ENCODE measurements at regions not wholly inside any gene's neighbourhood (a gene's known extent, or its start where the extent isn't known, plus 50 kb on each side); places are given as distances from the start of the nearest gene placed in this dataset.

GRCh38 chr2:66031236-66031635 lies 403.7 kb upstream of the MEIS1 start:
- TF ChIP-seq POLR2A (IDR thresholded peaks at IDR 0.05) (no peak), POLR2AphosphoS5 (IDR thresholded peaks at IDR 0.05) (no peak), CTCF (IDR thresholded peaks at IDR 0.05) (no peak), EP300 (IDR thresholded peaks at IDR 0.05; ENCODE audit: low read depth) (no peak)
- no peaks in the 10 kb centered on the region for H3K27me3 ChIP-seq
- no peaks in the 10 kb centered on the region for H3K4me1 ChIP-seq
- WGBS, 2 donors (ENCODE audit: low coverage in 1 of 2), result 69 to 82% methylated on average over 2 to 4 of the region's 4 CpGs
- in situ Hi-C loops (cut with MboI; ENCODE audit: low pct_ligation_motif_present in 1 of 4, low pct_unique_long_range_greater_than_20kb in 1 of 4, low sequenced_read_pairs in 3 of 4) (no loop called here), intact Hi-C loops (cut with DNase I; ENCODE audit: low total_unique reads) (no loop called here)
- H3K4me3 ChIP-seq, result no peak overlapping the region
- no peak overlapping the region for H3K27ac ChIP-seq
- H3K36me3 ChIP-seq, result no peaks in the 10 kb centered on the region
- no peaks in the 10 kb centered on the region for H3K9me3 ChIP-seq
- no peak for DNase-seq

- Histone ChIP-seq H3K27me3 (no peaks in the 10 kb centered on the region), H3K9me3 (no peaks in the 10 kb centered on the region), H3K4me3 (no peak overlapping the region), H3K27ac (no peak overlapping the region), H3K4me1 (no peaks in the 10 kb centered on the region), H3K36me3 (no peaks in the 10 kb centered on the region)
- no peak for TF ChIP-seq CTCF (IDR thresholded peaks at IDR 0.05)
- no peak for TF ChIP-seq POLR2A (IDR thresholded peaks at IDR 0.05)
- no peak for TF ChIP-seq EP300 (IDR thresholded peaks at IDR 0.05; ENCODE audit: low read depth)
- TF ChIP-seq POLR2AphosphoS5 (IDR thresholded peaks at IDR 0.05), result no peak
- intact Hi-C loops (cut with DNase I; ENCODE audit: low total_unique reads), result no loop called here
- no peak for DNase-seq
- 56 to 75% methylated on average over 1 of the region's 1 CpG for WGBS, 2 donors (ENCODE audit: low coverage in 1 of 2)
- in situ Hi-C loops (cut with MboI; ENCODE audit: low pct_ligation_motif_present in 1 of 4, low pct_unique_long_range_greater_than_20kb in 1 of 4, low sequenced_read_pairs in 3 of 4), result no loop called here
Observed at GRCh38 chr2:66030553-66030952, 404.4 kb upstream of the MEIS1 start.

- in situ Hi-C loops (cut with MboI; ENCODE audit: low pct_ligation_motif_present in 1 of 4, low pct_unique_long_range_greater_than_20kb in 1 of 4, low sequenced_read_pairs in 3 of 4) (no loop called here), intact Hi-C loops (cut with DNase I; ENCODE audit: low total_unique reads) (no loop called here)
- Histone ChIP-seq H3K36me3 (no peaks in the 10 kb centered on the region), H3K27me3 (no peaks in the 10 kb centered on the region), H3K4me1 (no peaks in the 10 kb centered on the region), H3K9me3 (no peaks in the 10 kb centered on the region), H3K4me3 (no peak overlapping the region), H3K27ac (no peak overlapping the region)
- 38% methylated on average over 6 of the region's 6 CpGs; no CpG with 5 or more reads in 1 of the 2 donors for WGBS, 2 donors (ENCODE audit: low coverage in 1 of 2)
- TF ChIP-seq POLR2A (IDR thresholded peaks at IDR 0.05) (no peak), EP300 (IDR thresholded peaks at IDR 0.05; ENCODE audit: low read depth) (no peak), POLR2AphosphoS5 (IDR thresholded peaks at IDR 0.05) (no peak), CTCF (IDR thresholded peaks at IDR 0.05) (no peak)
- no peak for DNase-seq
Observed at GRCh38 chr2:66024391-66024790, 410.5 kb upstream of the MEIS1 start.

- Histone ChIP-seq H3K27ac (no peak overlapping the region), H3K4me3 (no peak overlapping the region), H3K4me1 (no peaks in the 10 kb centered on the region), H3K36me3 (no peaks in the 10 kb centered on the region), H3K27me3 (no peaks in the 10 kb centered on the region), H3K9me3 (no peaks in the 10 kb centered on the region)
- no peak for TF ChIP-seq EP300 (IDR thresholded peaks at IDR 0.05; ENCODE audit: low read depth)
- TF ChIP-seq POLR2AphosphoS5 (IDR thresholded peaks at IDR 0.05), result no peak
- no peak for TF ChIP-seq CTCF (IDR thresholded peaks at IDR 0.05)
- TF ChIP-seq POLR2A (IDR thresholded peaks at IDR 0.05), result no peak
- intact Hi-C loops (cut with DNase I; ENCODE audit: low total_unique reads), result no loop called here
- no peak for DNase-seq
- 0 to 10% methylated on average over 1 of the region's 1 CpG for WGBS, 2 donors (ENCODE audit: low coverage in 1 of 2)
- in situ Hi-C loops (cut with MboI; ENCODE audit: low pct_ligation_motif_present in 1 of 4, low pct_unique_long_range_greater_than_20kb in 1 of 4, low sequenced_read_pairs in 3 of 4), result no loop called here
Observed at GRCh38 chr2:66021296-66021695, 413.6 kb upstream of the MEIS1 start.
